ENCODE measurements at regions not wholly inside any gene's neighbourhood (a gene's known extent, or its start where the extent isn't known, plus 50 kb on each side); places are given as distances from the start of the nearest gene placed in this dataset.

- no peak for TF ChIP-seq SCRT1 (tag by site-specific recombination; IDR thresholded peaks at IDR 0.05; ENCODE audit: borderline replicate concordance)
- TF ChIP-seq CTCF (tag by site-specific recombination; IDR thresholded peaks at IDR 0.05) = no peak
- no peak for TF ChIP-seq ZNF530 (tag by site-specific recombination; IDR thresholded peaks at IDR 0.05; ENCODE audit: low read depth)
- no peak for TF ChIP-seq FEZF1 (tag by site-specific recombination; IDR thresholded peaks at IDR 0.05)
- TF ChIP-seq ZNF549 (tag by site-specific recombination; IDR thresholded peaks at IDR 0.05) = no peak
- TF ChIP-seq ZNF274 (IDR thresholded peaks at IDR 0.05; ENCODE audit: low read length) = no peak
- TF ChIP-seq ZNF274 (tag by site-specific recombination; IDR thresholded peaks at IDR 0.05; ENCODE audit: borderline replicate concordance) = no peak
- no peak for TF ChIP-seq TSHZ1 (tag by site-specific recombination; IDR thresholded peaks at IDR 0.05; ENCODE audit: borderline replicate concordance)
- TF ChIP-seq BCL11B (tag by site-specific recombination; IDR thresholded peaks at IDR 0.05; ENCODE audit: low read depth) = no peak
- TF ChIP-seq ZFP41 (tag by site-specific recombination; IDR thresholded peaks at IDR 0.05; ENCODE audit: borderline replicate concordance) = no peak
- TF ChIP-seq ZNF585B (tag by site-specific recombination; IDR thresholded peaks at IDR 0.05) = no peak
- no peak for TF ChIP-seq PRDM2 (tag by site-specific recombination; IDR thresholded peaks at IDR 0.05; ENCODE audit: borderline replicate concordance)
- TF ChIP-seq ZNF19 (tag by site-specific recombination; IDR thresholded peaks at IDR 0.05; ENCODE audit: low read depth) = no peak
- no peak for TF ChIP-seq KLF7 (tag by site-specific recombination; IDR thresholded peaks at IDR 0.05; ENCODE audit: borderline replicate concordance)
- TF ChIP-seq SETDB1 (IDR thresholded peaks at IDR 0.05; ENCODE audit: insufficient read length, low read length) = no peak
Observed at GRCh38 chr2:76446872-76447271, 736.2 kb upstream of the GCFC2 start.

Data from HEK293 (cell line).